GM19372 (cell line): ENCODE measurements at regions not wholly inside any gene's neighbourhood (a gene's known extent, or its start where the extent isn't known, plus 50 kb on each side); places are given as distances from the start of the nearest gene placed in this dataset.
"Not testable (repeated sequence)": the region's sequence is repeated elsewhere in the genome, so short reads cannot be mapped to it uniquely, and the experiment has no call there.

Experiments
- ATAC-seq: cut with Tn5 transposase; IDR thresholded peaks from one replicate; pipeline ENCODE4 v1.9.1; 2021; ENCODE audit warnings: mild to moderate bottlenecking, low read depth, moderate library complexity; ENCODE audit not compliant: unreplicated experiment

DNA sequence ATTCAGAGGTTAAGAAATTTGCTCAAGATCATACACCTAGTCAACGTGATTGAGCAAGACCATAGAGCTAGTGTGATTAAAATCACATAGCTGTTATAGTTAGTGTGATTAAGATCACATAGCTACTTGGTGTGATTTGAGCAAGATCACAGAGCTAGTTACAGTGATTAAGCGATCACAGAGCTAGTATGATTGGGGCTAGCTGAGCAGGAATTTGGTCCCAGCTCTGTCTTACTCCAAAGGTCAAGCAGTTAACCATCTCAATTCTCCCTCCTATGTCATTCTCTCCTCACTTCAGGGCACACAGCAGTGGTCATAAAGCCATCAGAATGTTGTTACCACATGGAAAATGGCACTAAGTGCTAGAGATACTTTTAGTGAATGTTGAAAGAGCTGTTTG, 158.2 kb downstream of the SPTSSA start:
- ATAC-seq = no peak

DNA sequence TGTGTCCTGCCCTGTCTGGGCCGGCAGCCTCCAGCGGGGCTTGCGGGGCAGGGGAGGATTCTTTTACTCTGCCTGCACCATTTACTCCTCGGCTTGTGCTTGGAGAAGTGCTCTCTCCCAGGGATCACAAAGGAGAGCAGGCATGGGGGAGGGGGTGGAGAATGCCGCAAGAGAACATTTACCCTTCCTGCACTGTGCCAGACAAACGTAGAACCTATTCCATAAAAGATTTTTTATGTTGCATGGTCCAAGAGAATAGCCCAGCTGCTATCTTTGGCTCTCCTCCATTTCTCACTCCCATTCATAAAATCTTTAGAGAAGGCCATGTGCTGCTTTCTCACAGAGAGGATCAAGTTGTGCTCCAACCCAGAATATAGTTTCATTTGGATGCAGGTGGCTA, 159.4 kb downstream of the SPTSSA start:
- ATAC-seq = no peak

DNA sequence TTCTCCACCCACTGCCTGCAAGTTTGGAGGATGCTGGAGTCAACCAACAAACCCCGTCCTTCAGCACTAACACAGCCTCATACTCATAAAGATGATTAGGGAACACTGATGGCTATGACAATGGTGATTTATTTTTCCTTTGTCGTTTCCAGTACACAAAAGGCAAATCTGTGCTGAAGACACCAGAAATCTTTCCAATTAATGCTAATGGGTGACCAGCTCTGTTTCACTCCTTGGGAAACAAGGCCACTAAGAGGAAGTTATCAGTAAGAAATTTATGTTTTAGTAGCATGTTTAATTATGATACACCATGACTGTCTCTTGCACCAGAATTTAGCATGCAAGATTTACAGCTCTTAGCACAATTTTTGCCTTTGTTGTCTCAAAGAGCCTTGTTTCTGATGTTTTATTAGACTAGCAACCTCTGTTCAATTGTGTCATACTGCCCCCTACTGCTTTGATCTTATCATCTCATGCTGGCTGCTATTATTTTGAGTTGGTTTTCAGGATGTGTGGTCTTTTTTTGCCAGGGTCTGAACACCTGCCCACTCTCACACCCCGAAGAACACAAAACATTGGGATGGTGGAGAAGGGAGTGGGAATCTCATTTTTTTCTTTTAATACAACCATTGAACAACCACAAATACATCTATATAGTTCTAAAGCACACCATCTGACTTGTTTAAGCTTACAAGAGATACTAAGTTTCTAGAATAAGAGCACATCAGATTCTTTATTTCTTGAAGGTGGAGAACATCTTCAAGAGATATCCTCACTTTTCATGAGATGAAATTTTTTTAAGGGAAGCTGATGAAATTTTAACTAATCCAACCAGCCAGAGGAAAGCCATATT, 160.9 kb downstream of the SPTSSA start:
- no peak for ATAC-seq

DNA sequence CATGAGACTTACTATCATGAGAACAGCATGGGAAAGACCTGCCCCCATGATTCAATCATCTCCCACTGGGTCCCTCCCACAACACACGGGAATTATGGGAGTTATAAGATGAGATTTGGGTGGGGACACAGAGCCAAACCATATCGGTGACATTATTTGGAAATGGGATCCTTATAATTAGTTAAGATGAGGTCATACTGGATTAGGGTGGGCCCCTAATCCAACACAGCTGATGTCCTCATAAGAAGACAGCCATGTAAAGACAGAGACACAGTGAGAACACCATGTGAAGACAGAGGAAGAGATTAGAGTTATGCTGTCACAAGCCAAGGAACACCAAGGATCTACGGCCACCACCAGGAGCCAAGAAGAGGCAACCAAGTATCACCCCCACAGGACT, 161.7 kb downstream of the SPTSSA start:
- ATAC-seq = no peak

DNA sequence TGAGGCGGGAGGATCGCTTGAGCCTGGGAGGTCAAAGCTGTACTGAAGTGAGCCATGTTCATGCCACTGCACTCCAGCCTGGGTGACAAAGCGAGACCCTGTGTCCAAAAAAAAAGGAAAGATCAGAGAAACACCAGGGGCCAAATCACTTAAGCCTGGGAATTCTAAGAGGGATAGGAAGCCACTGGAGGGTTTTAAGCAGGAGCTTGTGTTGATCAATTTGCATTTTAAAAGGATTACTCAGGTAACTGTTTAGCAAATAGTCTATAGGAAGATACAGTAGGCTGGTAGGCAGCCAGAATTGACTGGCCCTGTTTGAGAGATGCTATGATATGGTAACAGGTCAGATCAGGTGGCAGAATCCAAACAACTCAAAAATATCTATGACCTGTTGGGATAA, 162.7 kb downstream of the SPTSSA start:
- no peak for ATAC-seq

DNA sequence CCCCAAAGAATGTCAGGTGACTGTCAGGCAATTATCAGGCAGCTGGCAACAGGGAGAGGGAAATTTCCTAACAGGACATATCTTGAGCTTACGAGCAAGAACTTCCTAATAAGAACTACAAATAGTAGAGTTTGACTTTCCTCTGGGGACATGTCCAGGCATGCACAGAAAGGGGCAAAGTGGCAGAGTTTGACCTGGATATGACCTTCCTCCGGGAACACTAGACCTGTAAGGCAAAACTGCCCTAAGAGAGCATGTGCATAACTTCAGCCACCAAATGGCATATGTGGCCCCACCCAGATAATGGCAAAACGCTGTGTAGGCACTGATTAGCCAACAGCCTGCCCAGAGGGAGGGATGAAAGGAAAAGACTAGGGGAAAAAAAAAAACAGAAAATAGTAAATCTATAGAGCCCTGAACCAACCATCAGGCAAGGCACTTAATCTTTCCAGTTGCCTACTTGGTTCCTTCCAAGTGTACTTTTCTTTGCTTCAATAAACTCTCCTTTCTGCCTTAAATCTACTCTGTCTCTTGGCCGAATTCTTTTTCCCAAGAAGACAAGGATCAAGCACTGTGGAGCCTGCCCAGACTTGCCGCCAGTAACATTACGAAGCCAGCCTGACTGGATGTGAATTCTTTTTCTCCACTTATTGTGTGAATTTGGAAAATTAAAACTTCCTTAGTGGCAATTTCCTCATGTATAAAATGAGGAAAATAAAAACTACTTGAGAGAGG, 164.1 kb downstream of the SPTSSA start:
- ATAC-seq = no peak

DNA sequence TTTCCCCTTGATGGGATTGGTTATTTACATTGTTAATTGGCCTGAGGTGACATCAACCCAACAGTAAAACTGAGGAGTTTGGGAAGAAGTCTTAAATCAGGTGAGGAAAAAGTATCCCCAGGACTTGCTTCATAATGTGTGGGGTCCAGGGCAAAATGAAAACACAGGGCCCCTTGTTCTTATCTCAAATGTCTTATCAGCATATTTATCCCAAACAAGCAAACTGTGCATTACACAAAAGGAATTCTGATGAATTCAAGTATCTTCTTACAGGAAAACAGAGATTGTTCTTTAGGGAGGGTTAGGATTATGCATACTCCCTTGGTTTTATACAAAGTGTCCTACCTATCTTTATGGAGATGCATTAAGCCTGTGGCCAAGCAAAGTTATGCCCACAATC, 178.4 kb downstream of the SPTSSA start:
- no peak for ATAC-seq

DNA sequence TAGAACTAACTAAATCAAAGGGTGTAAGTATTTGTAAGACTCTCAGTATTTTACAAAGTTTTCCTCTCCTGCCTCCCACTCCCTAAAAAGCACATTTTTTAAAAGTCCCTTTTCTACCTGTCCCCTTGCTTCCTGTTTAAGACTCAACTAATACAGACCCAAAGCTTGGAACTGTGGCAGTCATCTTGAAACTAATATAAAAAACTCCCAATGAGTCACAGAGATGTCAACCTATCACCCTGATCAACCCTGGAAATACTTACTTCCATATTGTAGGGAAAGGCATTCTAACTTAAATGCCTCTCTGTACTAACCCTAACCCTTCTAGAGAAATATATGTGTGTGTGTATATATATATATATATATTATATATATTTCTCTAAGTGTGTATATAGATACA, 184.8 kb downstream of the SPTSSA start:
- ATAC-seq = no peak

GRCh38 chr14:34275530-34275929, 186.5 kb downstream of the SPTSSA start:
- ATAC-seq = no peak

- no peak for ATAC-seq
Observed at GRCh38 chr14:34275078-34275477, 187.0 kb downstream of the SPTSSA start.

DNA sequence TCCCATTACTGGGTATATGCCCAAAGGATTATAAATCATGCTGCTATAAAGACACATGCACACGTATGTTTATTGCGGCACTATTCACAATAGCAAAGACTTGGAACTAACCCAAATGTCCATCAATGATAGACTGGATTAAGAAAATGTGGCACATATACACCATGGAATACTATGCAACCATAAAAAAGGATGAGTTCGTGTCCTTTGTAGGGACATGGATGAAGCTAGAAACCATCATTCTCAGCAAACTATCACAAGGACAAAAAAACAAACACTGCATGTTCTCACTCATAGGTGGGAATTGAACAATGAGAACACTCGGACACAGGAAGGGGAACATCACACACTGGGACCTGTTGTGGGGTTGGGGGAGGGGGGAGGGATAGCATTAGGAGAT, 188.3 kb downstream of the SPTSSA start:
- ATAC-seq = not testable (repeated sequence)

- ATAC-seq = no peak
Observed at GRCh38 chr14:34270361-34270760, 191.7 kb downstream of the SPTSSA start.

DNA sequence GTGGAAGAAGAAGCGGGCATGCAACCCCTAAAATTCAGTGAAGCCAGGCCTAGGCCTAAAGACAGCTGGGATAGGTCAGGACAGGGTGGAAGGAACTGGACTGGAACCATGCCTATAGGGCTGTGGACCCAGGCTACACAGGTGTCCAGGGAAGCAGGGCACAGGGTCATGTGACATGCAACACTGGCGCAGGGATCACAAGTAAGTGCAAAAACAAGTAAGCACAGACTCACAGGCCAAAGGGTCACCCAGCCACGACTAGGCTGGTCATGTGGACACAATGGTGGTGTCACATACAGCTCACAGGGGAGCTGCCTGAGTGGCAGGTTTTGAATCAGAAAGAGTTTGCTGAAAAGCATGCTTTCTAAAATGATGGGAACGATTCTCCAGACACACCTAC, 195.7 kb downstream of the SPTSSA start:
- no peak for ATAC-seq

GRCh38 chr14:34262127-34262910, 199.7 kb downstream of the SPTSSA start:
- no peak for ATAC-seq

GRCh38 chr14:34259996-34260395, 202.0 kb downstream of the SPTSSA start:
- ATAC-seq = no peak

- ATAC-seq = no peak
Observed at GRCh38 chr14:34258318-34258717, 203.7 kb downstream of the SPTSSA start.

- ATAC-seq = no peak
Observed at GRCh38 chr14:34257505-34257904, 204.5 kb downstream of the SPTSSA start.

DNA sequence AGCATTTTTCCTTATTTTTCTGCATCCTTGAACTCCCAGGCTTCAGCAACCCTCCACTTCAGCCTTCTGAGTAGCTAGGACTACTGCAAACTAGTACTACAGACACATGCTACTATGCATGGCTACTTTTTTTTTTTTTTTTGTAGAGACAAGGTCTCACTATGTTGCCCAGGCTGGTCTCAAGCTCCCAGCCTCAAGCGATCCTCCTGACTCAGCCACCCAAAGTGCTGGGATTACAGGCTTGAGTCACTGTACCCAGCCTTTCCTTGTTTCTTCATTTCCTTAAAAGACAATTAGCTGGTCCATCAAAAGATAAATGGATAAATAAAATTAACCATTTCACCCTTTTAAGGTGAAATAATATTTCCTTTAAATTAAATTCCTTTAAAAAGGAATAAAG, 205.8 kb downstream of the SPTSSA start:
- ATAC-seq = no peak

GRCh38 chr14:34254571-34254970, 207.5 kb downstream of the SPTSSA start:
- no peak for ATAC-seq

DNA sequence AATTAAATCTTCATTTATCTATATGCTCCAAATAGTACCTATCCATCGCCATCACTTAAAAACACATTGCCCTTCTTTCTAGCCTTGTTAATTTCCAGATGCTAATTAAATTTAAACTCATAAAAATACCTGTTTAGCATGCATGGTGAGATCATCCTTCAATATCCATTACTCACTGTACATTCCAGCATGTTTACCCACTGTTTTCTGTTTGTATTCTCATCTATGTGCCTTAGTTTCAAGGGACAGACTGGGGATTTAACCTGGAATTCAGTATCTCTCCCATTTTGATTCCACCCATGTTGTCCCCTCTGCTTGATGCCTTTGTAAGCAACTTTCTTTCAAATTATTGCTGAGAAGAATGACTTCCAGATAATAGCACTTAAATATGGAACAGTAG, 208.0 kb downstream of the SPTSSA start:
- no peak for ATAC-seq

GRCh38 chr14:34252227-34252626, 209.8 kb downstream of the SPTSSA start:
- ATAC-seq = no peak
